HG02943 (cell line): ENCODE measurements at regions not wholly inside any gene's neighbourhood (a gene's known extent, or its start where the extent isn't known, plus 50 kb on each side); places are given as distances from the start of the nearest gene placed in this dataset.

Experiments used
- ATAC-seq: cut with Tn5 transposase; IDR thresholded peaks from one replicate; pipeline ENCODE4 v1.9.1; 2021; ENCODE audit warnings: mild to moderate bottlenecking, low read depth, moderate library complexity; ENCODE audit not compliant: unreplicated experiment

DNA sequence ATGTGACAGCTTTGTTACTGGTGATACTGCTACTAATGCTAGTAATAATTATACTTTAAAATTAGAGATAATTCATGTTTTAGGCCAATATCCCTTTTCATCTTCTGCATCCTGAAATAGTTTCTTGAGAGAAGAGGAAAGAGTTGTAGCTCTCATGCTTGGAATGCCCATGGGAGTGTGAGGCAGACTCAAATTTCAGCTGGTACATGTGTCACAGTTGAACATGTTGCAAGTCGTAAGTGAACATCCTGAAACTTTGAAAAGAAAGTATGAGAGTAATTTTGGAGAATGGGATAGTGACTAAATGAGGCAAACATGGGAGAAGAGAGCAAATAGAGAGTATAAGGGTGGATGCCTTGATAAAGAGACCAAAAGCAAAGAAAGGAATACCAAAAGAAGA is 168.0 kb downstream of the TMTC3 start:
- ATAC-seq = no peak

DNA sequence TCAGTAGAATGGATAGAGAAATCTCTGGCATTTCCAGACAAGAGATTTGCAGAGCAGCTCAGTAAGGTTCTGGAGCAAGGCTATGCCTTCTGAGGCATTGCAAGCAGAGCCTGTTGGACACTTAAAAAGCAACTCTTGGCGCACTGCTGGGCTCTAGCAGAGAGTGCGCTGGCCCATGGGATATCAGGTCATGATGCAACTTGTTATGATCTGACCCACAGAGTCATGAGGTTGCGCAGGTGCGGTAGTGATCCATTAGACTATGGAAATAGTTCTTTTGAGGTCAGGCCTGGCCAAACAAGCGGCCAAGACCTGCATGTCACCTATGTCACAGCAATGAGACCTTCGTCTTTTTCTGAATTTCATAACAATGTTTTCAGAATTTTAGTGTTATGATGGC is 168.6 kb downstream of the TMTC3 start:
- no peak for ATAC-seq

DNA sequence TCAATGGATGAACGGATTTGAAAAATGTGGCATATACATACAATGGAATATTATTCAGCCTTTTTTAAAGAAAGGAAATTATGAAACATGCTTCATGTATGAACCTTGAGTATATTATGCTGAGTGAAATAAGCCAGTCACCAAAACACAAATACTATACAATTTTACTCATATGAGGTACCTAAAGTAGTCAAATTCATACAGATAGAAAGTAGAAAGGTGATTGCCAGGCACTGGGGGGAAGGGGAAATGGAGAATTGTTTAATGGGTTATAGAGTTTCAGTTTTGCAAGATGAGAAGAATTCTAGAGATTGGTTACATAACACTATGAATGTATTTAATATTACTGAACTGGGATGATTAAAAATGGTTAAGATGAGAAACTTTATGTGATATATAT is 171.4 kb downstream of the TMTC3 start:
- ATAC-seq = no peak

DNA sequence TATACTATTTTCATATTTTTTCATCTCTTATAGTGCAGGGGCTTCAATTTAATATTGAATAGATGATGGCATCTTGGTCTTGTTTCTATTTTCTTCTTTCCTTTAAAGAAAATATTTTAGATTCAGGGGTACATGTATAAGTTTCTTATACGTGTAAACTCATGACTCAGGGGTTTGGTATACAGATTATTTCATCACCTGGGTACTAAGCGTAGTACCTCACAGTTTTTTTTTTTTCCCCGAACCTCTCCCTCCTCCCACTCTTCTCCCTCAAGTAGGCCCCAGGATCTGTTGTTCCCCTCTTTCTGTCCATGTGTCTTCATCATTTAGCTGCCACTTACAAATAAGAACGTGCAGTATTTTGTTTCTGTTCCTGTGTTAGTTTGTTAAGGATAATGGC is 172.6 kb downstream of the TMTC3 start:
- ATAC-seq = no peak

DNA sequence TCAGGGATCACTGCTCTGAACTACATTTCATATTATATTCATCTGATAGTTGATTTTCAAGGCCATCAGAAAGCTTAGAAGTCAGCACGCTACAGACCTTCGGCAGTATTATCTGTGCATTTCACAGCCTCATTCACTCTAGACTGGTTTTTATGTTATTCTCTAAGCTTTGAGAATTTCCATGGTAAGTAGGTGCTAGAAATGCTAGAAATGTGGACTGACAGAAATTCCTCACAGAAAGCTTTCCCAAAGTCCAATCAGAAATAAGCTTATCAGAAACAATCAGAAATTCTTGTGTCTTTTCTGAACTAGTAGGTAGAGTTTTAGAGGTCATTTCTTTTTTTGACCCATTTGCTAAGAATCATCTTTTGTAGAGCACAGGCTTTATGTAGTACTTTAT is 176.6 kb downstream of the TMTC3 start:
- ATAC-seq = no peak

DNA sequence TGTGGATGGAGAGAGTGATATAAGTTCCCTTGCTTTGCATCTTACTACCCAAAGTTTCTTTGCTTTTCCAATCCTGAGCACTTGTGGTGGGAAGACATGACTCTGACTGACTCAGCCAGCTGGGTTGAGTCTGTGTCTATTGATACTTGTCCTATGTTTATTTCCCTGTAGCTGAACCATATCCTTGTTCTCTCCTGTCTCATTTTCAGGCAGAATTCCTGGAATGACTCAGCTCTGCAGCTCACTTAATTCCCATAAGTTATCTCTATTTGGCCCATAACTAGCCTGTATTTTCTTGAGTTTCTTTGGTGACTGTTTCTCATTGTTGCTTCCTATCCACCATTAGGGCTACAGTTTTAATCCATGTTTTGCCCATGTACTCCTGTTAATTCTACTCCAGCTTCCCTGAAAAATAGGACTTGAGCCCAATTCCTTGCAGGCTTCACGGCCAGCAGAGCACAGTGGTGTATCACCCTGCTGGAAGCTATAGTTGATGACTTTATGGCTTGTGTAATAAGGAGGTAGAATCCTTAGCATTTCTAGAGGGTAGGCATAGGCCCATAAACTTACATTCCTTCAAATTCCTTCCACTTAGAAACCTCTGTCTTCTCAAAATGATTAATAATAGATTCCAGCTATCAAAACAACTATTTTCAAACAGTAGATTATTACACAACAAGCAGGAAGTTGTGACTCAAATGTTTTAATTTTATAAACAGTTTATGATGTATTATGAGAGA is 183.1 kb downstream of the TMTC3 start:
- no peak for ATAC-seq

DNA sequence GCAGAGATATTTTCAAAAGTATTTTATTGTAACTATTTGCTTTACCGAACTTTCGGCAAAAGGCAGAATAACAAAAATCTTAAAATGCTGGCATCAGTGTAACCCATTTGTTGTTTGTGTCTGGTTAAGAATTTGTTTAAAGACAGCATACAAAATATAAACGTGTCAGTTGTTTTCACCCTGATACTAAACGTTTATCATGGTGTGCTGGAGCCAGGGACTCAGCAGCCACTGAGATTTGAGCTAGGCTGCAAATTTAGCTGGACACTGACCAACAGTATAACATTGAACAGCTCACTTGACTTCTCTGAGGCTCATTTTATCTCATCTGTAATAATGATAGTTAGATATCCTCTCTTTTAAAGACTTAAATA is 183.7 kb downstream of the TMTC3 start:
- no peak for ATAC-seq

DNA sequence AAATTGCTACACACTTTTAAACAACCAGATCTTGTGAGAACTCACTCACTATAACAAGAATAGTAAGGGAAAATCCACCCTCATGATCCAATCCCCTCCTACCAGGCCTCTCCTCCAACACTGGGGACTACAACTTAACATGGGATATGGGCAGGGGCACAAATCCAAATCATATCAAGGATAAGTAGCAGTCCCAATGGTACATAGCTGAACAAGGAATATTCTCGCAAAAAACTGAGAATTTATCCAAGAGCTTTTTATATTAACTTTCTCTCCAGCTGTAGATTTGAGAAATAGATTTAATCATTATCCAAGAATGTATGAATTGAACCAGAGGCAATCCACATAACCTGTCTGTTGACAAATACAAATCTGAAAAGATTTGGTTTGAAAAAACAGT is 185.2 kb downstream of the TMTC3 start:
- no peak for ATAC-seq

DNA sequence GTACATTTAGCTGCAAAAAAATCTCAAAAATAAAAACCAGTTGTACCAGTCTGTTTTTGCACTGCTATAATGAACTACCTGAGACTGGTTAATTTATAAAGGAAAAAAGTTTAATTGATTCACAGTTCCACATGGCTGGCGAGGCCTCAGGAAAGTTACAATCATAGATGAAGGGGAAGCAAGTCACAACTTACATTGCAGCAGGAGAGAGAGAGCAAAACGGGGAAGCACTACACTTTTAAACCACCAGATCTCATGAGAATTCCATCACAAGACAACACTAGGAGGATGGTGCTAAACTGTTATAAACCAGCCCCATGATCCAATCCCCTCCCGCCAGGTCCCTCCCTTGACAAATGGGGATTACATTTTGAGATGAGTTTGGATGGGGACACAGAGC is 186.0 kb downstream of the TMTC3 start:
- no peak for ATAC-seq

DNA sequence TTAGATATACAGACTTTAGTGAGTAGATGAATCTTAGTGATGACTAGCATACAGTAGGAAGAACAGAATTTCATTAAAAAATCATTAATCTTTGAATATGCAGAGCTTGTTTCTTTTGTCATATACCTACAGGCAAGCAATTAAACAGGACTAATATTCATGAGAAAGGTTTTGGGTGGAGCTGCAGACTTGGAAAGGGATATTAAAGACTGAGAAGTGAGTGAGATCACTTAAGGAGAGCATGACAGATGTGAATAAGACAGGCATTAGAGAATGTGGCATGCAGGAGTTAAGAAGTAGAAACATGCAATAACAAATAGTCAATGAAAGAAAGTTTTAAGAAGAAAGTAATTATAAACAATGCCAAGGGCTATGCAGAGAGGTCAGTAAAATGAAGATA is 187.7 kb downstream of the TMTC3 start:
- ATAC-seq = no peak

DNA sequence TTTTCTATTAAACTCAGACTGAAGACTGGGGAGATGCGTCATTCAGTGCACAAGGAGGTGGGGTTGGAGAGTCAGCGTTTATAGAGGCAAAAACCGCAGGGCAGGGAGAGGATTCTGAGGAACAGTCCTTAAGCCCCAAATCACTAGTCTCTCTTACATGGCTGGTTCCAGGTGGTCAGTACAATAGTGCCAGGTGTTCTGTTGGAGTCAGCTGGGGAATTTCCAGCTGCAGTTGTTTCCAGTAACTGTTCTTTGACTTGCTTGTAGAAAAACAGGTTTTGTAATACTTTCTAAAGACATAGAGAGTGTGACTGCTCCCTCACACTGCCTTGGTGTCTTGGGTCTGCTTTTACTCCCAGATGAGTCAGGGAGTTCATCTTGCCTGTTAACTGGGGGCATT is 192.2 kb downstream of the TMTC3 start:
- ATAC-seq = no peak

DNA sequence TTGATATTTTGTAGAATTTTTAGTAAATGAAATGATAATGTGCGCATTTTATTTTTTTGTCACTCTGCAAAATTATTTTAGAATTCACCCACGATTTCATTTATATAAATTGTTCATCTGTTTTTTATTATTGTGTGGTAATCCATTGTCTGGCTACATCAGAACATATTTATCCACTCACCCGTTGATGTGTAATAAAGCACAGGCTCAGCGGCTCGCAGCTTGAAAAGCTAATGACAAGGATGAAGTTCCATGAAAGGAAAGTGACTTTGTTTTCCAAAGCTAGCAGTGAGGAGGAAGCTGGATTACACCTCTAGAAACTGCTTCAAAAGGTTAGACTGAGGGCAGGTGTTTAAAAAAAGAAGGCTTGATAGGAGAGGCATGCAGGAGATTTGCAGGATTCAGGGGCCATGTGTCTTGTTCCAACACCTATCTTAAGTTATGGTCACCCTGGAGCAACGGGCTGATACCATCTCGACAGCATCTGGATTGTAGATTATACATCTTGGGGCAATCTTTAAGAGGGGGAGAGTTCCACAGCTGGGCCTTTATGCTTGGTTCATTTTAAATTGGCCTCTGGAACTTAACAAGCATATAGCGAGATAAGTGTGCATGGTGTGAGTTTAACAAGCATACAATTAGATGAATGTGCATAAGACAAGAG is 194.1 kb downstream of the TMTC3 start:
- no peak for ATAC-seq

DNA sequence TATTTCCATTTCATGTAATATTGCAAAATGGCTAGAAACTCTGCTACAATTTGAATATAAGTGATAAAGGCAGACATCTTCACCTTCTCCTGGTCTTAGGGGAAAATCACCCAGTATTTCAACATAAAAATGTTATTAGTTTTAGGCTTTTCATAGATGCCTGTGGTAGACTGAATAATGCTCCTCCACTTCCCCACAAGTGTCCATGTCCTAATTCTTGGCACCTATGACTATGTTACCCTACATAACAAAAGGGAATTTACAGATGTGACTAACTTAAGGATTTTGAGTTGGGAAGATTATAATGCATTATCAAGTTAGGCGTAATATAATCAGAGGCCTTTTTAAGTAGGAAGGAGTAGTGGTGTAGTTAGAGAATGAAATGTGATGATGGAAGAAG is 196.4 kb downstream of the TMTC3 start:
- ATAC-seq = no peak

DNA sequence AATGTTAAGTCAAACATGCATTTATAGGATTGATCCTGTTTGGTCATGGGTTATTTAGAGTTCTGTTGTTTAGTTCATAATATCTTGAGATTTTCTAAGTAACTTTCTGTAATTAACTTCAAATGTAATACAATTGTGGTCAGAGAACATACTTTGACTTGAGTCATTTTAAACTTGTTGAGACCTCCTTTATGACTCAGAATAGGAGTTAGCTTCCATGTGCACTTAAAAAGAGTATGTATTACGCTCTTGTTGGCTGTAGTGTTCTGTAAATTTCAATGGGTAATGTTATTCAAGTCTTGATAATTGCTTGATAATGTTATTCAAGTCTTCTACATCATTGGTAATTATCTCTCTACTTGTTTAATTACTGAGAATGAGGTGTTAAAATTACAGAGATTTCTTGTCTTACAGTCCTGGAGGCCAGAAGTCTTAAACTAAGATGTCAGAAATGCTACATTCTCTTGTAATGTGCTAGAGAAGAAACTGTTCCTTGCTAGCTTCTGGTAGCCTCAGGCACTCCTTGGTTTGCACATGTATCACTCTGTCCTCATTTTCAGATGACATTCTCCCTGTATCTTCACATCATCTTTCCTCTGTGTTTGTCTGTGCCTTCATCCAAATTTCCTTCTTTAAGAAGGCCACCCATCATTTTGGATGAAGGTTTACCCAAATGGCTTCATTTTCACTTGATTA is 197.3 kb downstream of the TMTC3 start:
- no peak for ATAC-seq

DNA sequence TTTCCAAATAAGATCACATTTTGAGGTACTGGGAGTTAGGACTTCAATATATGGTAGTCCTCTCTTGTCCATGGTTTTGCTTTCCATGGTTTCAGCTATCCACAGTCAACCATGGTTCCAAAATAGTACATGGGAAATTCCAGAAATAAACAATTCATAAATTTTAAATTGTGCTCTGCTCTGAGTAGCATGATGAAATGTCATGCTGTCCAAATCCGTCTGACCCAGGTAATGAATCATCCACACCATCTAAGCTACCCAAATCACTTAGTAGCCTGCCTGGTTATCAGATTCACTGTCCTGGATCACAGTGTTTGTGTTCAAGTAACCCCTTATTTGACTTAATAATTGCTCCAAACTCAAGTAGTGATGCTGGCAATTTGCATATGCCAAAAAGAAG is 197.9 kb downstream of the TMTC3 start:
- no peak for ATAC-seq

DNA sequence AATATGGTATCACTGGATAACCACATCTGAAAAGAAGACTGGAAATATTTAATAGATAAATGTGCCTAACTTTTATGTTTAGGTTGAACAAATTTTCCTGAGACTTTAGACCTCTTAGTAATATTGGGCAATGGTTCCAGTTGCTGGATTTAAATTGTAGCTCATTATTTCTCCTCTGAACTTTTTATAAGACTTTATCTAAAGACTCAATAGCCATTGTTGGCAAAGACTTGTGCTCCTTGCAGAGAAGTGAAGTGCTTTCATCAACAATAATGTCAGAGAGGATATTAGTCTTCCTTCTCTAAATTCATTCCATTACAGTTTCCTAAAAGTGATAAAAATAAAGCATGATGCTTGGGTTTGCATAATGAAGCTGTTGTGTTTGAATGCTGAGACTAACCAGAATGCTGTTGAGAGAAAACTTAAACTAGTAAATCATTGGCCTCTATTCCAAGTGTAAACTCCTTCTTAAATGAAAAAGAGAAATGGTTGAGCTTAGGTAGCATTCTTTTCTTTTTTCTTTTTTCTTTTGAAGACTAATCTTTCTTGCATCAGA is 200.2 kb downstream of the TMTC3 start:
- ATAC-seq = no peak

DNA sequence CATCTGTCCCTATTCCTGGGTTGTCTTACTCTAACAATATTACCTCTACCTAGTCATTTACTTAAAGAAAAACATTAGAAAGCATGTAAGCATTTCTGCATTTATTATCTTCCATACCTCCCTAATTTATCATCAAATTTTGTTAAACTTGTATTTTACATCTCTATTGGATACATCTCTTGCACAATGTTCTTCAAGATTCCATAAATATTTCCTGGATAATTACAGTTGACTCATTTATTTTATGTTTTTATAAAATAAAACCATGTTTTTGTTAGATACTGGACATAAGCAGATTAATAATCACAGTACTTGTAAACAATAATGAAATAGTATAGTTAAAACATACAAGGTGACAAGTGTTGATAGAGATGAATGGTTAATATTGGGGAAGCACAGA is 209.0 kb downstream of the TMTC3 start:
- ATAC-seq = no peak

DNA sequence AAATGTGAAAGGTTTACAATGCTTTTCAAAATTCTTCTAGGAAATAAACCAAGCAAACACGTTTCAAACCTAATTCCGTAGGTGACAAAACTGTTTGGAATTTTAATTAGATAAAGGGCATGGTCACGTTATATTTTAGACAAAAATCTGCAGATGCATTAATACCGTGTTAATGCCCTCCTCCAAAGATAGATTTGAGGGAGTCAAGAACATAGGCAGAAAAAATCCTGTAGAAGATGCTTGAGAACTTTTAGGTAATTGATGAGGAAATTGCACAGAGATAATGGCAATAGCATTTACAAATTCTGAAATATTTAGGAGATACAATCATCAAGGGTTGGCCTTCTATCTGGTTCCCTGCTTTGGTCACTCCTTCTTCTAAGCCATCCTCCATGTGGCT is 212.6 kb downstream of the TMTC3 start:
- no peak for ATAC-seq

DNA sequence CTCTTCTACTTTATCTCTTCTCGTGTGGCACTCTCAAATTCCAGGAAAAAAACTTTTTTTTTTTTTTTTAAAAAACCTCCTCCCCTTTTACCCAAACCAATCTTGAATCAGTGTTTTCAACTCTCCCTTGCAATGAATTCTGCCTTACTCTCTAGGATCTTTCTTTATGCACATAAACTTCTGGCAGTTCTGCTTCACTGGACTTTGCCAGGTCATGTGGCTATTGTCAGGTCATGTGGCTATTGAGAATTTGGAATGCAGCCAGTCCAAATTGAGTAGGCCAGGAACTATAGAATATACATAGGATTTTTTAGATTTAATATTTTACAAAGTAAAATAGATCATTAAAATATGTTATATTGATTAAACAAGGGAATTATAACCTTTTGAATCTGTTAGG is 218.2 kb downstream of the TMTC3 start:
- ATAC-seq = no peak

DNA sequence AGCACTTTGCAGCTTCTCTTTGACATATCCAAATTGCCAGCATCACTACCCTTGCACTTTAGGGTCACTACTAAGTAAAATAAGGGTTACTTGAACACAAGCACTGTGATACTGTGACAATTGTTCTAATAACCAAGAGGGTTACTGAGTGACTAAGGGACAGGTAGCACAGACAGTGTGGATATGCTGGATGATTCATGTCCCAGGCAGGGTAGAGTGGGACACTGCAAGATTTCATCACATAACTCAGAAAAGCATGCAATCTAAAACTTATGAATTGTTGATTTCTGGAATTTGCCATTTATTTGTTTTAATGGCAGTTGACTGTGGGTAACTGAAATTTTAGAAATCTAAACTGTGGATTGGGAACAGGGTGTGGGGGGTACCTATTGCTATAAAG is 218.8 kb downstream of the KITLG start:
- no peak for ATAC-seq

DNA sequence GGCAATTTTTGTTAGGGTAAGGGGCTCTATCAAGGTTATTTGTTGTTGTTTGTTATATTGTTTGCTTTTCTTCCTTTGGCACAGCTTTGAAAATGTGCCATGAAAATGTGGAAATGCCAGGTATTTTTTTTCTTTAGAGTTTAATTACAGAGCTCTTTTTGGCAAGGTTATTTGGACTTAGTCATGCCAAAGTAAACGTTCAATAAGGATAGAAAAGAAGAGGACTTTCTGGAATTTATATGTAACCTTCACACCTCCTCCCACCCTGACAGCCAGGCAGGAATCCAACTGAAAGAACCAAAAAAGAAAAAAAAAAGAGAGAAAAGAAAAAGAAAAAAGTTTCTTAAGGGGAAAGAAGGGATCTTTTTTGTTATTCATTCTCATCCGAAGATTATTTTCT is 217.8 kb downstream of the KITLG start:
- ATAC-seq = no peak

DNA sequence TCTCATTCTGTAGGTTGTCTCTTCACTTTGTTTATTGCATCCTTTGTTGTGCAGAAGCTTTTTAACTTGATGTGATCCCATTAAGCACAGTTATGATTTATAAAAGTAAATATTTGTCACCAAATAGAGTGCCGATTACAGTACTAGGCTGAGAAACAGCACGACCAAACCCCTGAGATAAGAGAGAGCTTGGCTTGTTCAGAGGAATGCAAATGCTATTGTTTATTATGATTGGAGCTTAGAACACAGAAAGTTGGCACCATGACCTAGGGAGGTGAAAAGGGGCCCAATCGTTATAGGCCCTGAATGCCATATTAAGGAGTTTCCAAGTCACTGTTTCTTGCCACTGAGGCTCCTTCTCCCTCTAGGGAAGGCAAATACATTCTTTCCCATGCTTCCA is 214.9 kb downstream of the KITLG start:
- no peak for ATAC-seq
